Gastroesophageal sphincter (tissue), 3 donors: ENCODE measurements at regions not wholly inside any gene's neighbourhood (a gene's known extent, or its start where the extent isn't known, plus 50 kb on each side); places are given as distances from the start of the nearest gene placed in this dataset.

Experiments used
- CTCF ChIP-seq, 4 experiments: fragments of 200-600 bp in 2 of 4; fragments of 450-650 bp in 2 of 4; sonication (generic) in 1 of 4; IDR thresholded peaks; one replicate each; pipeline ENCODE4 v1.5.1; 2017 to 2019; ENCODE audit warnings: antibody characterized with exemption in 4 of 4, mild to moderate bottlenecking in 2 of 4, moderate library complexity in 2 of 4
- POLR2A ChIP-seq, 2 donors: fragments of 450-650 bp; IDR thresholded peaks; one replicate each; pipeline ENCODE4 v1.6.1; 2017; ENCODE audit warnings: antibody characterized with exemption in 2 of 2, mild to moderate bottlenecking in 2 of 2, moderate library complexity in 1 of 2
- POLR2AphosphoS5 ChIP-seq: sonication (generic); formaldehyde crosslinking; IDR thresholded peaks from one replicate; pipeline ENCODE4 v1.6.1; 2017; ENCODE audit warnings: antibody characterized with exemption

- no peak for TF ChIP-seq CTCF (IDR thresholded peaks at IDR 0.05)
- no peak for TF ChIP-seq POLR2A (IDR thresholded peaks at IDR 0.05)
- no peak for TF ChIP-seq POLR2AphosphoS5
Observed at GRCh38 chr10:125468278-125468677, 214.7 kb downstream of the TEX36 start.
